ENCODE measurements at regions not wholly inside any gene's neighbourhood (a gene's known extent, or its start where the extent isn't known, plus 50 kb on each side); places are given as distances from the start of the nearest gene placed in this dataset.
"Not testable (repeated sequence)": the region's sequence is repeated elsewhere in the genome, so short reads cannot be mapped to it uniquely, and the experiment has no call there.

GRCh38 chr13:43946281-43946680 lies 66.6 kb downstream of the LACC1 start:
- DNase-seq (ENCODE audit: low read depth in 3 of 3) = no peak

- DNase-seq (ENCODE audit: low read depth in 3 of 3) = no peak
Observed at GRCh38 chr13:43947897-43948458, 68.3 kb downstream of the LACC1 start.

- DNase-seq (ENCODE audit: low read depth in 3 of 3) = no peak
Observed at GRCh38 chr13:43953370-43953769, 73.7 kb downstream of the LACC1 start.

GRCh38 chr13:43956975-43957374 lies 77.3 kb downstream of the LACC1 start:
- not testable (repeated sequence) for DNase-seq (ENCODE audit: low read depth in 3 of 3)

- no peak for DNase-seq (ENCODE audit: low read depth in 3 of 3)
Observed at GRCh38 chr13:43959291-43959690, 79.6 kb downstream of the LACC1 start.

- no peak for DNase-seq (ENCODE audit: low read depth in 3 of 3)
Observed at GRCh38 chr13:43961909-43962308, 82.2 kb downstream of the LACC1 start.

- no peak for DNase-seq (ENCODE audit: low read depth in 3 of 3)
Observed at GRCh38 chr13:43963726-43964125, 84.0 kb downstream of the LACC1 start.

GRCh38 chr13:43964698-43965458 lies 85.2 kb downstream of the LACC1 start:
- no peak for DNase-seq (ENCODE audit: low read depth in 3 of 3)

GRCh38 chr13:43965459-43965845 lies 85.7 kb downstream of the LACC1 start:
- DNase-seq (ENCODE audit: low read depth in 3 of 3) = no peak

- DNase-seq (ENCODE audit: low read depth in 3 of 3) = not testable (repeated sequence)
Observed at GRCh38 chr13:43968251-43968942, 88.7 kb downstream of the LACC1 start.

- DNase-seq (ENCODE audit: low read depth in 3 of 3) = not testable (repeated sequence)
Observed at GRCh38 chr13:43968943-43969690, 89.4 kb downstream of the LACC1 start.

- not testable (repeated sequence) for DNase-seq (ENCODE audit: low read depth in 3 of 3)
Observed at GRCh38 chr13:43969919-43970318, 90.2 kb downstream of the LACC1 start.

GRCh38 chr13:43970520-43971242 lies 91.0 kb downstream of the LACC1 start:
- not testable (repeated sequence) for DNase-seq (ENCODE audit: low read depth in 3 of 3)

- not testable (repeated sequence) for DNase-seq (ENCODE audit: low read depth in 3 of 3)
Observed at GRCh38 chr13:43971324-43971723, 91.6 kb downstream of the LACC1 start.

- no peak for DNase-seq (ENCODE audit: low read depth in 3 of 3)
Observed at GRCh38 chr13:43977911-43978310, 98.2 kb downstream of the LACC1 start.

- DNase-seq (ENCODE audit: low read depth in 3 of 3) = no peak
Observed at GRCh38 chr13:43978688-43979087, 99.0 kb downstream of the LACC1 start.

GRCh38 chr13:43979492-43979891 lies 99.8 kb downstream of the LACC1 start:
- no peak for DNase-seq (ENCODE audit: low read depth in 3 of 3)

- no peak for DNase-seq (ENCODE audit: low read depth in 3 of 3)
Observed at GRCh38 chr13:43980587-43980986, 100.9 kb downstream of the LACC1 start.

- no peak for DNase-seq (ENCODE audit: low read depth in 3 of 3)
Observed at GRCh38 chr13:43981091-43981490, 101.4 kb downstream of the LACC1 start.

GRCh38 chr13:43981512-43982301 lies 102.0 kb downstream of the LACC1 start:
- no peak for DNase-seq (ENCODE audit: low read depth in 3 of 3)

- DNase-seq (ENCODE audit: low read depth in 3 of 3) = no peak
Observed at GRCh38 chr13:43983373-43983772, 103.7 kb downstream of the LACC1 start.
